ENCODE measurements at regions not wholly inside any gene's neighbourhood (a gene's known extent, or its start where the extent isn't known, plus 50 kb on each side); places are given as distances from the start of the nearest gene placed in this dataset.
"Not testable (repeated sequence)": the region's sequence is repeated elsewhere in the genome, so short reads cannot be mapped to it uniquely, and the experiment has no call there.

- Histone ChIP-seq H3K18ac (ENCODE audit: low read depth in 1 of 2, low read length in 2 of 2) (no peak overlapping the region), H2AK5ac (ENCODE audit: low read length, severe bottlenecking) (no peak overlapping the region), H2BK12ac (ENCODE audit: low read length in 2 of 2) (no peak overlapping the region), H3K4me1 (ENCODE audit: control insufficient read depth, insufficient read depth, low read depth, low read length) (no peaks in the 10 kb centered on the region), H2BK15ac (ENCODE audit: low read depth, poor library complexity, severe bottlenecking) (no peak overlapping the region), H3K9me3 (ENCODE audit: control insufficient read depth, low read length) (no peaks in the 10 kb centered on the region), H3K9ac (ENCODE audit: low read length) (no peak overlapping the region), H3K4me3 (ENCODE audit: insufficient read depth in 1 of 2, low read depth in 1 of 2, low read length in 2 of 2) (no peak overlapping the region), H3K79me1 (replicated peaks; ENCODE audit: low read length, poor library complexity, severe bottlenecking) (no peaks in the 10 kb centered on the region), H3K14ac (ENCODE audit: low read length in 2 of 2) (no peak overlapping the region), H3K27me3 (ENCODE audit: control insufficient read depth in 1 of 2, insufficient read depth in 1 of 2, low read length in 2 of 2) (no peaks in the 10 kb centered on the region), H4K91ac (ENCODE audit: low read length) (no peak overlapping the region), H2AFZ (ENCODE audit: low read depth, low read length) (no peak overlapping the region), H3K36me3 (ENCODE audit: control insufficient read depth in 1 of 2, insufficient read depth in 2 of 2, low read depth in 1 of 2, low read length in 2 of 2) (no peaks in the 10 kb centered on the region), H3K4ac (ENCODE audit: low read depth in 1 of 2, low read length in 2 of 2) (no peak overlapping the region), H4K8ac (ENCODE audit: low read length) (no peak overlapping the region), H3K4me2 (ENCODE audit: low read length, poor library complexity, severe bottlenecking) (no peak overlapping the region), H2BK120ac (ENCODE audit: low read depth, low read length) (no peak overlapping the region), H2BK5ac (ENCODE audit: low read depth, low read length, poor library complexity, severe bottlenecking) (no peak overlapping the region), H3K23ac (ENCODE audit: low read length in 2 of 2) (no peak overlapping the region), H3K27ac (ENCODE audit: low read length, poor library complexity, severe bottlenecking) (no peak overlapping the region)
- no peak for DNase-seq
- 88% methylated on average over 7 of the region's 7 CpGs for WGBS
Observed at GRCh38 chr10:52391927-52392602, 78.0 kb downstream of the DKK1 start.

GRCh38 chr10:52394246-52394645 is 80.2 kb downstream of the DKK1 start:
- Histone ChIP-seq H3K14ac (ENCODE audit: low read length in 2 of 2) (no peak overlapping the region), H3K9ac (ENCODE audit: low read length) (no peak overlapping the region), H3K23ac (ENCODE audit: low read length in 2 of 2) (no peak overlapping the region), H3K27me3 (ENCODE audit: control insufficient read depth in 1 of 2, insufficient read depth in 1 of 2, low read length in 2 of 2) (no peaks in the 10 kb centered on the region), H2BK120ac (ENCODE audit: low read depth, low read length) (no peak overlapping the region), H3K18ac (ENCODE audit: low read depth in 1 of 2, low read length in 2 of 2) (no peak overlapping the region), H2BK15ac (ENCODE audit: low read depth, poor library complexity, severe bottlenecking) (no peak overlapping the region), H2BK5ac (ENCODE audit: low read depth, low read length, poor library complexity, severe bottlenecking) (no peak overlapping the region), H2BK12ac (ENCODE audit: low read length in 2 of 2) (no peak overlapping the region), H4K91ac (ENCODE audit: low read length) (no peak overlapping the region), H2AFZ (ENCODE audit: low read depth, low read length) (no peak overlapping the region), H3K4ac (ENCODE audit: low read depth in 1 of 2, low read length in 2 of 2) (no peak overlapping the region), H3K4me2 (ENCODE audit: low read length, poor library complexity, severe bottlenecking) (no peak overlapping the region), H2AK5ac (ENCODE audit: low read length, severe bottlenecking) (no peak overlapping the region), H3K4me1 (ENCODE audit: control insufficient read depth, insufficient read depth, low read depth, low read length) (no peaks in the 10 kb centered on the region), H4K8ac (ENCODE audit: low read length) (no peak overlapping the region), H3K27ac (ENCODE audit: low read length, poor library complexity, severe bottlenecking) (no peak overlapping the region), H3K9me3 (ENCODE audit: control insufficient read depth, low read length) (no peaks in the 10 kb centered on the region), H3K36me3 (ENCODE audit: control insufficient read depth in 1 of 2, insufficient read depth in 2 of 2, low read depth in 1 of 2, low read length in 2 of 2) (no peaks in the 10 kb centered on the region), H3K4me3 (ENCODE audit: insufficient read depth in 1 of 2, low read depth in 1 of 2, low read length in 2 of 2) (no peak overlapping the region), H3K79me1 (replicated peaks; ENCODE audit: low read length, poor library complexity, severe bottlenecking) (no peaks in the 10 kb centered on the region)
- no CpG with 5 or more reads among the region's 1 CpG for WGBS
- no peak for DNase-seq

- DNase-seq: peak; percentile 9
- Histone ChIP-seq H3K23ac (ENCODE audit: low read length in 2 of 2) (no peak overlapping the region), H3K27ac (ENCODE audit: low read length, poor library complexity, severe bottlenecking) (no peak overlapping the region), H3K14ac (ENCODE audit: low read length in 2 of 2) (no peak overlapping the region), H3K4ac (ENCODE audit: low read depth in 1 of 2, low read length in 2 of 2) (no peak overlapping the region), H3K4me1 (ENCODE audit: control insufficient read depth, insufficient read depth, low read depth, low read length) (no peaks in the 10 kb centered on the region), H2BK120ac (ENCODE audit: low read depth, low read length) (no peak overlapping the region), H2AK5ac (ENCODE audit: low read length, severe bottlenecking) (no peak overlapping the region), H4K91ac (ENCODE audit: low read length) (no peak overlapping the region), H2BK12ac (ENCODE audit: low read length in 2 of 2) (no peak overlapping the region), H3K27me3 (ENCODE audit: control insufficient read depth in 1 of 2, insufficient read depth in 1 of 2, low read length in 2 of 2) (no peaks in the 10 kb centered on the region), H2BK15ac (ENCODE audit: low read depth, poor library complexity, severe bottlenecking) (no peak overlapping the region), H3K9ac (ENCODE audit: low read length) (no peak overlapping the region), H3K4me3 (ENCODE audit: insufficient read depth in 1 of 2, low read depth in 1 of 2, low read length in 2 of 2) (no peak overlapping the region), H2BK5ac (ENCODE audit: low read depth, low read length, poor library complexity, severe bottlenecking) (no peak overlapping the region), H2AFZ (ENCODE audit: low read depth, low read length) (no peak overlapping the region), H3K18ac (ENCODE audit: low read depth in 1 of 2, low read length in 2 of 2) (no peak overlapping the region), H3K9me3 (ENCODE audit: control insufficient read depth, low read length) (peaks cover 6% of the 10 kb centered on the region), H3K79me1 (replicated peaks; ENCODE audit: low read length, poor library complexity, severe bottlenecking) (no peaks in the 10 kb centered on the region), H3K4me2 (ENCODE audit: low read length, poor library complexity, severe bottlenecking) (no peak overlapping the region), H3K36me3 (ENCODE audit: control insufficient read depth in 1 of 2, insufficient read depth in 2 of 2, low read depth in 1 of 2, low read length in 2 of 2) (no peaks in the 10 kb centered on the region), H4K8ac (ENCODE audit: low read length) (no peak overlapping the region)
- WGBS: 42% methylated on average over 1 of the region's 1 CpG
Observed at GRCh38 chr10:52400562-52400961, 86.5 kb downstream of the DKK1 start.

GRCh38 chr10:52403801-52404200 is 89.7 kb downstream of the DKK1 start:
- H3K18ac ChIP-seq (ENCODE audit: low read depth in 1 of 2, low read length in 2 of 2); H3K4me1 ChIP-seq (ENCODE audit: control insufficient read depth, insufficient read depth, low read depth, low read length); H3K36me3 ChIP-seq (ENCODE audit: control insufficient read depth in 1 of 2, insufficient read depth in 2 of 2, low read depth in 1 of 2, low read length in 2 of 2); H2BK12ac ChIP-seq (ENCODE audit: low read length in 2 of 2); H2BK120ac ChIP-seq (ENCODE audit: low read depth, low read length); H2AK5ac ChIP-seq (ENCODE audit: low read length, severe bottlenecking); H4K91ac ChIP-seq (ENCODE audit: low read length); H3K27ac ChIP-seq (ENCODE audit: low read length, poor library complexity, severe bottlenecking); H3K79me1 ChIP-seq (replicated peaks; ENCODE audit: low read length, poor library complexity, severe bottlenecking); H3K27me3 ChIP-seq (ENCODE audit: control insufficient read depth in 1 of 2, insufficient read depth in 1 of 2, low read length in 2 of 2); H3K9me3 ChIP-seq (ENCODE audit: control insufficient read depth, low read length); H3K4ac ChIP-seq (ENCODE audit: low read depth in 1 of 2, low read length in 2 of 2); H2BK15ac ChIP-seq (ENCODE audit: low read depth, poor library complexity, severe bottlenecking); H3K14ac ChIP-seq (ENCODE audit: low read length in 2 of 2); DNase-seq; H3K4me2 ChIP-seq (ENCODE audit: low read length, poor library complexity, severe bottlenecking); H3K4me3 ChIP-seq (ENCODE audit: insufficient read depth in 1 of 2, low read depth in 1 of 2, low read length in 2 of 2); H2BK5ac ChIP-seq (ENCODE audit: low read depth, low read length, poor library complexity, severe bottlenecking); H3K23ac ChIP-seq (ENCODE audit: low read length in 2 of 2); H3K9ac ChIP-seq (ENCODE audit: low read length); H2AFZ ChIP-seq (ENCODE audit: low read depth, low read length); H4K8ac ChIP-seq (ENCODE audit: low read length): not testable (repeated sequence)
- WGBS: no CpG with 5 or more reads among the region's 3 CpGs

Measured in mesenchymal stem cell (in vitro differentiated cells and primary cell).